ENCODE measurements at regions not wholly inside any gene's neighbourhood (a gene's known extent, or its start where the extent isn't known, plus 50 kb on each side); places are given as distances from the start of the nearest gene placed in this dataset.
"Not testable (repeated sequence)": the region's sequence is repeated elsewhere in the genome, so short reads cannot be mapped to it uniquely, and the experiment has no call there.

- DNase-seq, result no peak
These were observed 989.8 kb downstream of the ADGRL2 start for GRCh38 chr1:82790556-82790955.

- DNase-seq, result no peak
These were observed 987.9 kb downstream of the ADGRL2 start for GRCh38 chr1:82788660-82789059.

GRCh38 chr1:82788038-82788437, 987.3 kb downstream of the ADGRL2 start:
- no peak for DNase-seq

GRCh38 chr1:82786883-82787282, 986.1 kb downstream of the ADGRL2 start:
- DNase-seq, result no peak

- DNase-seq, result no peak
These were observed 984.6 kb downstream of the ADGRL2 start for GRCh38 chr1:82785268-82785790.

GRCh38 chr1:82783044-82783443, 982.3 kb downstream of the ADGRL2 start:
- DNase-seq, result no peak

- DNase-seq, result no peak
These were observed 981.9 kb downstream of the ADGRL2 start for GRCh38 chr1:82782599-82782998.

- no peak for DNase-seq
These were observed 977.9 kb downstream of the ADGRL2 start for GRCh38 chr1:82778612-82779011.

GRCh38 chr1:82777240-82777639, 976.5 kb downstream of the ADGRL2 start:
- DNase-seq, result no peak

- DNase-seq, result not testable (repeated sequence)
These were observed 976.0 kb downstream of the ADGRL2 start for GRCh38 chr1:82776730-82777129.

- DNase-seq, result peak; percentile 15
These were observed 974.8 kb downstream of the ADGRL2 start for GRCh38 chr1:82775406-82776000.

- no peak for DNase-seq
These were observed 962.2 kb downstream of the ADGRL2 start for GRCh38 chr1:82762829-82763532.

GRCh38 chr1:82759035-82759434, 958.3 kb downstream of the ADGRL2 start:
- DNase-seq, result no peak

GRCh38 chr1:82755671-82756070, 954.9 kb downstream of the ADGRL2 start:
- DNase-seq, result no peak

- no peak for DNase-seq
These were observed 954.5 kb downstream of the ADGRL2 start for GRCh38 chr1:82755191-82755590.

GRCh38 chr1:82752046-82752445, 951.3 kb downstream of the ADGRL2 start:
- DNase-seq, result no peak

- DNase-seq, result no peak
These were observed 932.9 kb downstream of the ADGRL2 start for GRCh38 chr1:82733645-82734044.

GRCh38 chr1:82731216-82731615, 930.5 kb downstream of the ADGRL2 start:
- no peak for DNase-seq

- DNase-seq, result no peak
These were observed 927.5 kb downstream of the ADGRL2 start for GRCh38 chr1:82728206-82728605.

- DNase-seq, result no peak
These were observed 923.5 kb downstream of the ADGRL2 start for GRCh38 chr1:82724246-82724645.

- DNase-seq, result no peak
These were observed 921.9 kb downstream of the ADGRL2 start for GRCh38 chr1:82722608-82723007.

GRCh38 chr1:82721702-82722101, 921.0 kb downstream of the ADGRL2 start:
- no peak for DNase-seq

- no peak for DNase-seq
These were observed 918.1 kb downstream of the ADGRL2 start for GRCh38 chr1:82718719-82719419.

- DNase-seq, result no peak
These were observed 909.4 kb downstream of the ADGRL2 start for GRCh38 chr1:82710091-82710490.

All from NCI-H748 treated with DMSO at 0.1 percent for 48 hours (cell line).